ENCODE measurements at regions not wholly inside any gene's neighbourhood (a gene's known extent, or its start where the extent isn't known, plus 50 kb on each side); places are given as distances from the start of the nearest gene placed in this dataset.

GRCh38 chr2:221761260-221761659 lies 189.2 kb upstream of the EPHA4 start:
- TF ChIP-seq CTCF (IDR thresholded peaks at IDR 0.05; ENCODE audit: low read depth, low read length) (no peak), MYC (IDR thresholded peaks at IDR 0.05; ENCODE audit: low read depth, low read length) (no peak), POLR2A (IDR thresholded peaks at IDR 0.05; ENCODE audit: extremely low read depth, insufficient read length) (no peak)
- TF ChIP-seq, protein P1, sequence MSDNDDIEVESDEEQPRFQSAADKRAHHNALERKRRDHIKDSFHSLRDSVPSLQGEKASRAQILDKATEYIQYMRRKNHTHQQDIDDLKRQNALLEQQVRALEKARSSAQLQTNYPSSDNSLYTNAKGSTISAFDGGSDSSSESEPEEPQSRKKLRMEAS (IDR thresholded peaks at IDR 0.05; ENCODE audit: low read depth, low read length), result no peak

GRCh38 chr2:221758076-221758475 lies 186.0 kb upstream of the EPHA4 start:
- peak; percentile 62 for DNase-seq (ENCODE audit: low read depth)
- H3K4me3 ChIP-seq (ENCODE audit: low read depth, low read length), result no peak overlapping the region
- no peak for TF ChIP-seq POLR2A (IDR thresholded peaks at IDR 0.05; ENCODE audit: extremely low read depth, insufficient read length)
- no peak for TF ChIP-seq CTCF (IDR thresholded peaks at IDR 0.05; ENCODE audit: low read depth, low read length)
- TF ChIP-seq, protein P1 (IDR thresholded peaks at IDR 0.05; ENCODE audit: low read depth, low read length), result no peak
- no peak for TF ChIP-seq MYC (IDR thresholded peaks at IDR 0.05; ENCODE audit: low read depth, low read length)

More at GRCh38 chr2:221761260-221761659, 189.2 kb upstream of the EPHA4 start:
- no peak overlapping the region for H3K4me3 ChIP-seq (ENCODE audit: low read depth, low read length)
- DNase-seq (ENCODE audit: low read depth), result no peak

GRCh38 chr2:221753401-221753800 lies 181.3 kb upstream of the EPHA4 start:
- DNase-seq (ENCODE audit: low read depth), result peak; percentile 6
- TF ChIP-seq MYC (IDR thresholded peaks at IDR 0.05; ENCODE audit: low read depth, low read length) (no peak), CTCF (IDR thresholded peaks at IDR 0.05; ENCODE audit: low read depth, low read length) (no peak), POLR2A (IDR thresholded peaks at IDR 0.05; ENCODE audit: extremely low read depth, insufficient read length) (no peak)
- TF ChIP-seq, protein P1 (IDR thresholded peaks at IDR 0.05; ENCODE audit: low read depth, low read length), result no peak
- H3K4me3 ChIP-seq (ENCODE audit: low read depth, low read length), result no peak overlapping the region

GRCh38 chr2:221752781-221753180 lies 180.7 kb upstream of the EPHA4 start:
- no peak overlapping the region for H3K4me3 ChIP-seq (ENCODE audit: low read depth, low read length)
- no peak for TF ChIP-seq CTCF (IDR thresholded peaks at IDR 0.05; ENCODE audit: low read depth, low read length)
- no peak for TF ChIP-seq MYC (IDR thresholded peaks at IDR 0.05; ENCODE audit: low read depth, low read length)
- TF ChIP-seq, protein P1 (IDR thresholded peaks at IDR 0.05; ENCODE audit: low read depth, low read length), result no peak
- no peak for TF ChIP-seq POLR2A (IDR thresholded peaks at IDR 0.05; ENCODE audit: extremely low read depth, insufficient read length)
- no peak for DNase-seq (ENCODE audit: low read depth)

DNA sequence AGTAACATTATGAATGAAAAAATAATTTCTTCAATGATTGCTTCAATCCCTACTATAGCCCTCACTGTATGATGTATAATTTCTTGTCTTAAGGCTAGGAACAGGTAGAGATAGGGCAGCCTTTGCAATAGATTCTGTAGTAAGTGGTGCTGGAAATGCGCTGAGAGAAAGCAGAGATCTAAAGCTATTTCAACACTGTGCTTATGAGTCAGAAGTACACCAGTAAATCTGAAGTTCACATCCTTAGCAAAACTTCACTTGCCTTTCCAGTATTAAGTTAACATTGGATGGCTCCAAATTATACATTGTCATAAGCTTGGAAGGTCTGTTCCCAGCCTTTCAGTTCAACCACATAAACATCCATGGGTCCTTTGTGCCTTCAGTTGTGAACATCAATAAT lies 178.2 kb upstream of the EPHA4 start:
- TF ChIP-seq POLR2A (IDR thresholded peaks at IDR 0.05; ENCODE audit: extremely low read depth, insufficient read length) (no peak), CTCF (IDR thresholded peaks at IDR 0.05; ENCODE audit: low read depth, low read length) (no peak), MYC (IDR thresholded peaks at IDR 0.05; ENCODE audit: low read depth, low read length) (no peak)
- TF ChIP-seq, protein P1 (IDR thresholded peaks at IDR 0.05; ENCODE audit: low read depth, low read length), result no peak

More for the DNA sequence above, 178.2 kb upstream of the EPHA4 start:
- no peak for DNase-seq (ENCODE audit: low read depth)
- no peak overlapping the region for H3K4me3 ChIP-seq (ENCODE audit: low read depth, low read length)
